SK-N-MC (cell line): ENCODE measurements at regions not wholly inside any gene's neighbourhood (a gene's known extent, or its start where the extent isn't known, plus 50 kb on each side); places are given as distances from the start of the nearest gene placed in this dataset.
A peak's percentile ranks its signal among the peaks of the same experiment; 100 is the strongest.

ENCODE experiments used
- DNase-seq: peaks from one replicate; pipeline ENCODE4 v3.0.0-alpha.2; 2011; ENCODE audit warnings: low read depth, low spot score
- H3K27ac ChIP-seq: fragments of 200-600 bp; sonication (generic); 2 replicates; pipeline ENCODE4 v1.5.1; 2016; ENCODE audit warnings: mixed run types
- H3K36me3 ChIP-seq: fragments of 200-600 bp; sonication (generic); 2 replicates; pipeline ENCODE4 v1.6.1; 2017; ENCODE audit warnings: antibody characterized with exemption, low read length, mixed read lengths; ENCODE audit not compliant: insufficient read depth
- H3K4me3 ChIP-seq: fragments of 200-600 bp; sonication (generic); 2 replicates; pipeline ENCODE4 v1.5.1; 2016
- H3K9ac ChIP-seq: fragments of 200-600 bp; sonication (generic); 2 replicates; pipeline ENCODE4 v1.8.0; 2017; ENCODE audit warnings: mixed run types, mixed read lengths; ENCODE audit not compliant: insufficient read length
- H3K9me3 ChIP-seq: fragments of 200-600 bp; sonication (generic); 2 replicates; pipeline ENCODE4 v1.6.1; 2017; ENCODE audit warnings: low read depth, mild to moderate bottlenecking, antibody characterized with exemption, low read length, moderate library complexity, mixed read lengths
- EZH2 ChIP-seq: fragments of 200-600 bp; sonication (generic); IDR thresholded peaks from one replicate; pipeline ENCODE4 v1.6.1; 2017; ENCODE audit warnings: antibody characterized with exemption
- FOXP2 ChIP-seq: optimal IDR thresholded peaks from 2 replicates; pipeline ENCODE3; 2011; ENCODE audit warnings: mild to moderate bottlenecking, moderate library complexity; ENCODE audit not compliant: insufficient read depth; ENCODE audit errors: extremely low read length, control extremely low read depth
- POLR2AphosphoS5 ChIP-seq: IDR thresholded peaks from 2 replicates; pipeline ENCODE4 v1.6.1; 2012; ENCODE audit warnings: mild to moderate bottlenecking, low read depth, low read length, borderline replicate concordance

- Histone ChIP-seq H3K4me3 (peak overlapping the region; percentile 54), H3K36me3 (peaks cover 17% of the 10 kb centered on the region), H3K9me3 (peaks cover 10% of the 10 kb centered on the region; the same call in 1 of the 2 replicates), H3K27ac (peak overlapping the region; percentile 99), H3K9ac (peak overlapping the region; percentile 78)
- no peak for TF ChIP-seq FOXP2
- no peak for TF ChIP-seq EZH2
- no peak for TF ChIP-seq POLR2AphosphoS5
- peak; percentile 97 for DNase-seq
Observed at GRCh38 chr6:141635621-141636020, 497.1 kb upstream of the GJE1 start.

GRCh38 chr6:141634269-141634668, 498.5 kb upstream of the GJE1 start:
- TF ChIP-seq EZH2 (no peak), FOXP2 (no peak), POLR2AphosphoS5 (no peak)
- peak; percentile 32 for DNase-seq
- H3K4me3 ChIP-seq, result peak overlapping the region; percentile 47
- H3K27ac ChIP-seq, result peak overlapping the region; percentile 99
- H3K36me3 ChIP-seq, result peaks cover 18% of the 10 kb centered on the region
- H3K9me3 ChIP-seq, result peaks cover 16% of the 10 kb centered on the region; the same call in 1 of the 2 replicates
- peak overlapping the region; percentile 76 for H3K9ac ChIP-seq

- DNase-seq, result no peak
- no peak overlapping the region for H3K9ac ChIP-seq
- H3K27ac ChIP-seq, result no peak overlapping the region
- H3K36me3 ChIP-seq, result no peaks in the 10 kb centered on the region
- H3K4me3 ChIP-seq, result no peak overlapping the region
- TF ChIP-seq POLR2AphosphoS5 (no peak), FOXP2 (no peak), EZH2 (no peak)
- peaks cover 9% of the 10 kb centered on the region; the same call in 1 of the 2 replicates for H3K9me3 ChIP-seq
Observed at GRCh38 chr6:141624301-141624700, 508.4 kb upstream of the GJE1 start.

- DNase-seq, result no peak
- no peaks in the 10 kb centered on the region for H3K36me3 ChIP-seq
- TF ChIP-seq FOXP2 (no peak), POLR2AphosphoS5 (no peak), EZH2 (no peak)
- H3K27ac ChIP-seq, result no peak overlapping the region
- no peaks in the 10 kb centered on the region for H3K9me3 ChIP-seq
- no peak overlapping the region for H3K9ac ChIP-seq
- no peak overlapping the region for H3K4me3 ChIP-seq
Observed at GRCh38 chr6:141618180-141618581, 514.5 kb upstream of the GJE1 start.

GRCh38 chr6:141610741-141611140, 522.0 kb upstream of the GJE1 start:
- no peak overlapping the region for H3K27ac ChIP-seq

GRCh38 chr6:141607956-141608355, 524.8 kb upstream of the GJE1 start:
- DNase-seq, result no peak
- Histone ChIP-seq H3K4me3 (no peak overlapping the region), H3K27ac (no peak overlapping the region), H3K9ac (no peak overlapping the region), H3K36me3 (no peaks in the 10 kb centered on the region), H3K9me3 (peaks cover 3% of the 10 kb centered on the region; the same call in 1 of the 2 replicates)
- TF ChIP-seq FOXP2 (no peak), POLR2AphosphoS5 (no peak), EZH2 (no peak)

More at GRCh38 chr6:141610741-141611140, 522.0 kb upstream of the GJE1 start:
- TF ChIP-seq EZH2 (no peak), FOXP2 (no peak), POLR2AphosphoS5 (no peak)
- H3K9ac ChIP-seq, result no peak overlapping the region
- DNase-seq, result no peak
- peaks cover 3% of the 10 kb centered on the region; the same call in 1 of the 2 replicates for H3K9me3 ChIP-seq
- no peaks in the 10 kb centered on the region for H3K36me3 ChIP-seq
- no peak overlapping the region for H3K4me3 ChIP-seq

GRCh38 chr6:141598487-141598886, 534.2 kb upstream of the GJE1 start:
- Histone ChIP-seq H3K9ac (no peak overlapping the region), H3K27ac (no peak overlapping the region)

GRCh38 chr6:141594874-141595273, 537.9 kb upstream of the GJE1 start:
- H3K4me3 ChIP-seq, result no peak overlapping the region
- H3K9me3 ChIP-seq, result no peaks in the 10 kb centered on the region
- H3K36me3 ChIP-seq, result no peaks in the 10 kb centered on the region
- TF ChIP-seq POLR2AphosphoS5 (no peak), EZH2 (no peak), FOXP2 (no peak)
- H3K9ac ChIP-seq, result no peak overlapping the region
- H3K27ac ChIP-seq, result no peak overlapping the region
- DNase-seq, result no peak

More at GRCh38 chr6:141598487-141598886, 534.2 kb upstream of the GJE1 start:
- Histone ChIP-seq H3K4me3 (no peak overlapping the region), H3K36me3 (no peaks in the 10 kb centered on the region), H3K9me3 (no peaks in the 10 kb centered on the region)
- DNase-seq, result no peak
- TF ChIP-seq EZH2 (no peak), FOXP2 (no peak), POLR2AphosphoS5 (no peak)

- H3K27ac ChIP-seq, result no peak overlapping the region
- DNase-seq, result no peak
- no peak for TF ChIP-seq EZH2
- TF ChIP-seq POLR2AphosphoS5, result no peak
- TF ChIP-seq FOXP2, result no peak
- H3K4me3 ChIP-seq, result no peak overlapping the region
- H3K9me3 ChIP-seq, result no peaks in the 10 kb centered on the region
- no peak overlapping the region for H3K9ac ChIP-seq
- peaks cover 5% of the 10 kb centered on the region; the same call in 1 of the 2 replicates for H3K36me3 ChIP-seq
Observed at GRCh38 chr6:141593311-141593710, 539.4 kb upstream of the GJE1 start.
